Forelimb muscle (tissue), 1 donor: ENCODE measurements at regions not wholly inside any gene's neighbourhood (a gene's known extent, or its start where the extent isn't known, plus 50 kb on each side); places are given as distances from the start of the nearest gene placed in this dataset.

Experiments used
- DNase-seq: peaks from one replicate; pipeline ENCODE4 v3.0.0-alpha.2; 2013; ENCODE audit warnings: low read depth

DNA sequence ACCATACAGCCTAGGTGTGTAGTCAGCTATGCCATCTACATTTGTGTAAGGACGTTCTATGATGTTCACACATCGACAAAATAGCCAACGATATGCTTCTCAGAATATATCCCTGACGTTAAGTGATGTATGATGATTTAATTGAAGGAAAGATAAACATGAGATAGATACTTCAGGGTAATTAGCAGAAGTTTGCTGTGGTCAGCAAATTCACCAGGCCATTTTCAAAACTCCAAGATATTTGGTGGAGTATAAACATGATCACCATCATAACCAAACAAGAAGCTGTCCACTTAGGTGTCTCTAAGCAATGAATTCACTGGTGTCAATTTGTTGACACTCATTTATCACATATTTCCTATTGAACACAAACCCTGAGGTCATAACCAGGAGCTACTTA lies 885.6 kb upstream of the NR2F2 start:
- DNase-seq = no peak

DNA sequence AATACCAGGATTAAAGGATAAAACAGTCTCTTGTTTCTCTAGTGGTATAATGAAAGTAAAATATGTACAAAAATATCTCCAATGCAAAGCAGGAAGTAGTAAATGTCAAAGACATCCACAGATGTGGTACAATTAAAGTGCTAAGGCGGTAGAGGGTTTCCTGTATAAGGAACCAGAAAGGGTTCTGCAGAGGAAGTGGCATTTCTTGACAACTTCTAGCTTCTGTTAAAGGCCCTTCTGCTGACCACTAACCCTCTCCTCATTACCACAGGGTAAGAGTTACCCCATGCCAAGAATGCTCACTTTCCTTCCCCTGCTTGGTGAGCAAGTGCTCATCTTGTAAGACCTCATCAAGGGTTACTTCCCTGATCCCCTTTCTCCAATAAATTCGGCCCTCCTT lies 883.6 kb upstream of the NR2F2 start:
- DNase-seq = no peak

DNA sequence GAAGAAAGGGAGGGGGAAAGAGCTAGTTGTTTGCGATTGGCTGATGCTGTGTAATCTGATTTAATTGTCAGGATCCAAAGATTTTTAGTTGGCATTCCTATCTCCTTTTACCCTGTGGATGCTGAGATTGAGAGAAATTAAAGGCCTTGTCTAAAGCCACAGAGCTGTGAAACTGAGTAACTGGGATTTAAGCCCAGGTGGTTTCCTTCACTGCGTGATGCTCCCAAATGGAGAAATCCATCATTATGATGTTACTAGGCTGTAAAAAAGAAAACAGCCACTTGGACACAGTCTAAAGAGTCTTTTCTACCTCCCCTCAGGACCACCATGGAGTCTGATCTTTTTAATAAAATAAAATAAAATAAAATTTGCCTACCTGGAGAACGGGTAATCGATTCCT lies 883.0 kb upstream of the NR2F2 start:
- DNase-seq = no peak

DNA sequence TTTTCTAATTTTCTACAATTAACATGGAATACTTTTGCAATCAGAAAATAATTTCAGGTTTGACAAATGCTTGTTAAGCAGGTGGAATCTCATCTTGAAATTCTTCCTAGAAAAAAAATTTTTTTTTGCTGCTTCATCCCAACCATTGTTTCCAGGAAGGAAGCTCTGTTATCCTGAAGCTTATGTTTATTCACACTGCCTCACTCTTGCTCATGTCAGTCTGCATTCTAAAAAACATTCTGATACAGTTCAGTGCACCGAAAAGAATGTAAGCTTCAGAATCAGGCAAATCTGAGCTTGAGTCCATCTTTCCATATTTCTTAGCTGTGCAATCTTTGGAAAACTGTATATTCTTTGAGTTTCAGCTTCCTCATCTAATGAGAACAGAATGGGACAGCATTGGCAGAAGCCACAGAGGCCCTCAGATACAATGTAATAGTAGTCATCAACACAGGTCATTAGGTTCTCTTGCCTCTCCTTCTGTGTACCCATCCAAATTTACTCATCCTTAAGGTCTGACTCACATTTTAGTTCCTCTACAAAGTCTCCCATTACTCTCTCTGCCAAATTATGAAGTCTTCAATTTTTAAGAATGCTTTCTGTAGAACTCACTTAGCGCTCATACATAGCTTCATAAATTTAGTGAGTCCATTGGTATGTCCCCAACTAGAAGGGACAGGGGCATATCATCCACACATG lies 881.8 kb upstream of the NR2F2 start:
- no peak for DNase-seq

DNA sequence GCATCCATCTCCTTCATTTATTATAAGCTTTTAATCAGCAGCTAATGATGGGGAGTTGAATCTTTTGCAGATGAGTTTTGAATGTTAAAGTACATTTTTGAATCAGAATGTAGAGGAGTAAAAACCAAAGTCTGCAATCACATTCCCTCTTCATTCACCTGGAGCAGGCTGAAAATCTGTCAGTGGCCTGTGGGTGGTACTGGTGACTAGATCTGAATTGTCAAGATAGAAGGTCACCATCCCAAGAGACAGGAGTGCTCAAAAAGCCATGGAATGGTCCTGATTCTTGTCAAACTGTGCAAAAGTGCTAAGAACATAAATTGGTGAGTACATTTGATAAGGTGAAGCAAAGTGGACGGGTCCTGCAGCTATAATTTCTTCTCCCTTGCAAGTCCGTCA lies 881.3 kb upstream of the NR2F2 start:
- DNase-seq = no peak

DNA sequence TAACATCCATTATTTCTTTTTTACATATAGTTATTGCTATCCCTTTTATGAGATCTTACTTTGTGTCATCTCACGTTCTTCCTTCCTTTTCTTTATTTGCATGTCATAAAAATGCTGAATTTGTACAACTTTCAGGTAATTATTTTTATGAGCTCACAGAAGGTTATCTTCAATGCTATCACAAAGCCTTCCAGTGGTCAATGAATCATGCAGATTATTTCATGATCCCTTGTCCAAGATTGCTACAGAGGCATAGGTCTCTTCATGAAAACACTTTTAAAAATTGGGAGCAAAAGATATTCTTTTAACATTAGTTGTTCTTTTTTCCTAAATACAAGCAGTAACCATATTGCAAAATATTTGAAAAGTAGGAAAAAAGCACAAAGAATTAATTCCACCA lies 880.1 kb upstream of the NR2F2 start:
- no peak for DNase-seq

DNA sequence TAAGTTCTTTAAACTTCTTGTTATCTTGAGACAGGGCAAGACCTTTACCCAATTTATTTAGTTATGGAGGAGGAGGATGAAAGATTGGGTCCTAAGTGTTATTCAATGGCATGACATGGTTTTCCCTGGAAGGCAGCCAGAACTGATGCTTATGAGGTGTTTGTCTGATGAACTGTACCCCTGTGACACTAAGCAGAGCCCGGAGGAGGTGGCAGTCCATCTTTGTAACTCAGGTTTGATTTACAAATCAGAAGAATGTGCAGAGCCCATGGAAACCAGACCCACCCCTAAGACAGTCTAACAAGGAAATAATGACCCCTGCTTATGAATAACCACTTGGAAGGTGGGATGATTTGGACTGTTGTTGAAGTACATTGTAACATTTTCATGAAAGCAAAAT lies 878.6 kb upstream of the NR2F2 start:
- no peak for DNase-seq

DNA sequence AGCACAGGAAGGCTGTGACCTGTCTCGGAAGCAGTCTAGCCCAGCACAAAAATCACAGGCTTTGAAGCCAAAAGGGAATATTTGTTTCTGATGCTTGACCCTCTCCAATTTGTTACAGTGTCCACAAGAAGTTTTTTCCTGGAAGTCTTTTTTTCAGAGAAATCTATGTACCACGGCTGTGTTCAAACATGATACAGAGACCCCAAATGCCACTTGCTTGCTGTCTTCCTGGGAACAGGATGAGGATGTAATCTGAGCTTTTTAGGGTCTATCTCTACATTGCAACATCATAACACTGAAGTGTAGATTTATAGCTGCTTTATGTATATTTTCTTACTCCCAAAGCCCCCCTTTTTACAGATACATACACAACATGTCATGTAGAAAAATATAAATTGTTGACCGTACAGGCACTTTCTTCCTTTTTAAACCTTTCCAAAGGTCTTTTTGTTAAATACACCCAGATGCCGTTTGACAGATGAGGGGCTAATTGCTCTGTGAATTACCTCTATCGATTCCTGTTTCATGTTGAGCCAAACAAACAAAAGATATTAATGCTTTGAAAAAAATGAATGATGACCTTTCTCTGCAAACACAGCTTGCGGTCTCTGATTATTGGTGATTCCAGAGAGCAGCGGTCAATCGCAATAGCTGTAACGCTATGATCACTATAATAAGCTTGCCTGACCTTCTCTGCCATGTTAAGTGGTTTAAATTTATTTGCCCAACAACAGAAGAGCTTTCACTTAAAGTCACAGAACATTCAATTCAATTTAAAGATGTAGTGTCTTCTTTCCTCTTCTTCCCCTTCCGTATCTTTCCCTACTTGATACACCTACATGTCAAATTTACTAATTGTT lies 875.9 kb upstream of the NR2F2 start:
- DNase-seq = no peak

DNA sequence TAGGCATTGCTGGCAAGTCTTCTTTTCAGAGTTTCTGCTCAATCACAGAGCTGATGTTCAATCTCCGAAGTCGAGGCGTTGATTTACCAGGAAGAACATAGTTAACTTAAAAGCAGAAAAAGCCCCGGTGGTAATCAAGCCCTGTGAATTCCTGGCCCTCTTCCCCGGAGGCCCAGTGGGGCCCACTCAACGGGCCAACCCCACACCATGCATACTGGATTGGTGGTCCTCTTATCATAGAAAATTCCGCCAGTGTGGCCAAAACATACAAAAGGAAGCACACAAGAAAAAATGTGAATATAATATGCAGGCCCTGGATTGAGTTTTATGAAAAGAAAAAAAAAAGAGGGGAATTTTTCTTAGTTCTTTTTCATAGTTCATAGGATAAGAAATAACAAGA lies 873.0 kb upstream of the NR2F2 start:
- DNase-seq = no peak

DNA sequence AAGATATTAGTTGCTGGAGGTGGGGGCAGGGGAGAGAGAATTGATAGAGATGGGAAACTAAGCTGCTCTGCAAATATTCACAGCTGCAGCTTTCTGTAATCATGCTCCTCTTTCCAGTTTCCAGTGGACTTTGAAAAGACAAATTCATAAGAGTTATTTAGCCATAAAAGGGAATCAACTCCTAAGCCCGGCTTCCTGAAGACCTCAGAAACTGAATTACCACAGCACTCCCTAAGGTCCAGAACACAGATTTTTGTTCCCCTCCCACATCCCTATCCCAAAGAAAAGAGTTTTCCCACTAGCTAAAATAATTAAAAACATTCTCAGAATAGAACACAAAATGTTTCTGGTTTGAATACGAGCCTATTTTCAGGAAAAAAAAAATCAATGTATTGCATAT lies 871.8 kb upstream of the NR2F2 start:
- peak; percentile 40 for DNase-seq

DNA sequence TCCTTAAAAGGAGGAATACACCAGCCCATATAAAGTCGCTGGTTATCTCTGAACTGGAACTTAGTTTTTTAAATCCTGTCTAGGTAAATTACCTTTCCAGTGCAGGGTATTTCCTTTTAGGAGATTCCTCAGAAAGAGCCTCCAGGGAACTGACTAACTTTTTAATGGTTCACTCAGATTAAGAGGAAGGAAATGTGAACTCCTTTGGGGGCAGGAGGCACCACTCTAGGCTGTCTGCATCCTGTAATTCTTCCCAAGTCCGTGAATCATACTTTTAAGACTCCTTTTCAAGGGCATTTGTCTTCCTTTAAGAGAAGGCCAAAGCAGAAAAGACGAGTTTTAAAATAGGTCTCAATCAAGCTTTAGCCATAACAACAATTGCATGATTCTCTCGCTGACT lies 871.2 kb upstream of the NR2F2 start:
- DNase-seq = no peak

DNA sequence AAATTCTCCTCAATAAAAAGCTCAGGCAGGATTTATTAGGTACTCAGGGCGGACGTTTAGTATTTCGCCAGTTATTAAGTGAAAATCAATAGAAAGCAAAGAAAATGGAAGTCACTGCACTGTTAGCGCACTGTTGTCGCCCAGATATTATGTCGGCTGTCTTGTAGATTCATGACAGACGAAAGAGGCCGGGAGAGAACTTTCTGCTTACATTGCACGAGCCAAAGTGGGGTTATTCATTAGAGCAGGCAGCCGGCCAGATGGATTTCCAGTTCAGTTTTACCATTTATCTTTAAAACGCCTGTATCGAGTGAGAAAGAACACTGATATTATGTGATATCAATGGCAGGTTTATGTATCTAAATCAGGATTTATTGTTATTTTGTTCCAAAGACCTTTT lies 866.0 kb upstream of the NR2F2 start:
- DNase-seq = no peak

DNA sequence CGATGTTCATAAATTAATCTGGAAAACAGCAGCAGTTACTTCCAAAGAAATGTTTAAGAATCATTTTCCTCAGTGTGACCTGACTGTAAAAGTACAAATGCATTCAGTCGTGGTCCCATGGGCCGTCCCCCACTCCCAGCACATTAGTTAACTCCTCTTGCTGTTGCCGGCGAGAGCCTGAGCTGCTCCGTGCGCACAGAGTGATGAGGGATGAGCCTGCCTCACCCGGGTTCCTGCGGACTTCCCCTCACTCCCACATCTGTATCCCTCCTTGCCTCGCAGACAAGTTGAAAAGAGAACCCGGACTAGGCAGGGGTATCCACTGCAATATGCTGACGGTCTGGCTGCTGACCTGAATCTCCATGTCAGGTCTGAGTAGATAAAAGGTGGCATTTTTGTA lies 861.7 kb upstream of the NR2F2 start:
- DNase-seq = no peak

DNA sequence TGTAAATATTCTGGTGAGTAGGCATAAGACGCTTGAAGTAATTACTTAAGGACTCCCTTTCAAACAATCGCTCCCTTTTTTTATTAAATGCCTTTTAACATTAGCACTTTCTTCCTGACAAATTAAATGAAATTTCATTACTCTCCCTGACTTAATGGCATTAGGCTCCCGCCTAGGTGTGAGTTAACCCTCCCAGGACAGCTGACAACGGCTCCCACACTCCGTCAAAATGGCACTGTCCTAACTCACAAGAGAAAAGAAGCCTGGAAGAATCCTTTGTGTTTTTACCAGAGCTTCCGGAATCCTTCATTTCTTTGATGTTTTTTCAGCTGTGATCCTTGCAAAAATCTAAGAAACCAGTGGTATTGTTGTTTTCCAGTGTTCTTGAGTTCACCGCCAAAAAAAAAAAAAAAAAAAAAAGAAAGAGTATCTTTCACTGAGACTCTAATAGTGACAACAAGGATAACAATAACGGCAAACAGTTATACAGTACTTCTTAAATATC lies 861.0 kb upstream of the NR2F2 start:
- no peak for DNase-seq

DNA sequence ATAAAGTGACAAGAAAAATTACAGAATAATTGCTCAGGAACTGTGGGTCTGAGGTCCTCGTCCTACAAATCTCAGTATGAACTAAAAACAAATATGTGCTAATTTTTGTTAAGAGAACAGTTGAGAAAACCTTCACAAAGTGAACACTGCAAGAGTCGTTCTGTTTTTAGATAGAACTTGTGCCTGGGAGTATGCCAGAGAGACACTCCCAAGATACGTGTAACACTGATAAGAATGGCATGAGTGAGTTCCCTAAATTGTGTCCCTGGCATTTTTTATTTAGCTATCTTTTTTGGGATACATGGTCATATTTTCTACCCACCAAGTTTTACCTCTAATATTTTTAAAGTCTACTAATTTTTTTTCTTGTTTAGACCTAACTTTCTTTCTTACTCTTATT lies 860.0 kb upstream of the NR2F2 start:
- no peak for DNase-seq

DNA sequence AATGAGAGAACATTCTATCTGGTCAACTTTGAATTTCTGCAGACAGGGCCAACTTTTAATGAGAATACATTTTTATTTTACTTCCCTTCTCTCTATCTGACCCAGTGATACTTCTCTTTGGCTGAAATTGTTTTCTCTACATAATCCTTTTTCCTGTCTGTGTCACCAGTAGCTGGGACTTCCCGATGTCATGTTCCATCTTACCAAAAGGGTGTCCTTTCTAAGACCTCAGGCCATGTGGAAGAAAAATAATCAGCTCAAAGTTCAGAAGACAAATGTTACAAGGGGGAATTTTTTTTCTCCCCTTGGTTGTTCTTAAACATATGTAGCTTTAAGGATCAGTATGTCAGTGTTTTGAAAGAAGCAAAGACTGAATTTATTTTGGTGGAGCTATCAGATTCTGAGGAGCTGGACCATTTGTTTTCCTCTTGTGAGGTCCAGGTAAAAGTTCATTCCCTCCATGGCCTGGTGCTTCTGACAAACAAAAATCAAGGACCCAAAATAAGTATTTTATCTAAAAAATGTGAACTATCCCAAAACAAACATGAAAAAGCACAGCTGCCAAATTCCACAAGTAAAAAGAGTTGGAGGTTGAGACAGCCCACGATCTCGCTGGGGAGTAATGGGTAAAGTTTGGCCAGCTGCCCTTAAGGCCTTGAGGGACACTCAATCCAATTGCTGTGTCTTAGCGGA lies 859.4 kb upstream of the NR2F2 start:
- DNase-seq = no peak

DNA sequence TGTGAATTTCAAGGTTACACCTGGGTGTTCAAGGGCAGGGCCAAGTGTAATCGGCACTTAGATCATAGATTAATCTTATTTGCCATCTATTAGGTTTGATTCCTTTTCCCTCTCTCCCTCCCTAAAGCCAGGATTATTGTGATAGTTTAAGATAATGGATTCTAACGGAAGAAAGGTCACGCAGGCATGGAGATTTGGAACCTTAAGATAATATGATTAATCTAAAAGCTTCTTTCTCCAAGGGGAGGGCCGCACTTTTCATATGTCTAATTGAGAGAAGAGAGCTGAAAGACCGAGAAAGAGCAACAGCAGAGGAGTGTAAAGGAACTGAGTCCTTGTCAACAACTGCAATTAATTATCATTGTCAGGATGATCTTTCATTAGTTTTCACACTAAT lies 858.8 kb upstream of the NR2F2 start:
- no peak for DNase-seq

DNA sequence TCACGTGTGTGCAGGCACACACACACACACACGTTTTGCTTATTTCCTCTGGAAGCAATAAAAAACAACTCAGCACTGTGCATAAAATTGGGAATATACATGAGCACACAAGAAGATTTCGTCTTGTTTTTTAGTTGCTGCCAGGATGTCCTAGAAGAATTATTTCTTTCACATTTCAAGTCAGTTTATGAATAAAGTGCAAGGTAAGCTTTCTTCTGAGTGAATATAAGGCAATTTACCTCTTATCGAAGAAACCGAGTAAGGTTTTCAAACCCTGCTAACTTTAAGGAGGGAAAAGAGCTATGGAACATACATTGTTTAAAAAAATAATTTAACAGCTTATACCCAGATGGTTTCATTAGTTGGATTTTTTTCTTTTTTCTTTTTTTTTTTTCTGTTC lies 855.4 kb upstream of the NR2F2 start:
- no peak for DNase-seq

DNA sequence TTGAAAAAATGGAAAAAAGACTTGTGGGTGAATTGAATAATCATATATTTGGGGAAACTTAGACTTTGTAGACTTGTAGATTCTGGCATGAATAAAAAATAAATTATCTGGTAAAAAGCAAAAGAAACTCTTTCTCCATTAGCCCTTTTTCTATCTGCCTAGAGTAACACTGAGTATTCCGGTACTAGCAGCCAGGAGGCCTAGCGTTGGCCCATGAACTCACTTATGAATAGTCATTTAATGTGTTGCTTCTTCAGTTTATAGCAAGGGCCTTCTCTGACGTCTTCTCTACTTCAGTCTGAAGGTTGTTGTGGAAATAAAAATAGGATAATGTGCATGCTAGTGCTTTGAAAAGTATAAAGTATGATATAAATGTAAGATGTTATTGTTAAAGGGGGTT lies 851.2 kb upstream of the NR2F2 start:
- DNase-seq = no peak

DNA sequence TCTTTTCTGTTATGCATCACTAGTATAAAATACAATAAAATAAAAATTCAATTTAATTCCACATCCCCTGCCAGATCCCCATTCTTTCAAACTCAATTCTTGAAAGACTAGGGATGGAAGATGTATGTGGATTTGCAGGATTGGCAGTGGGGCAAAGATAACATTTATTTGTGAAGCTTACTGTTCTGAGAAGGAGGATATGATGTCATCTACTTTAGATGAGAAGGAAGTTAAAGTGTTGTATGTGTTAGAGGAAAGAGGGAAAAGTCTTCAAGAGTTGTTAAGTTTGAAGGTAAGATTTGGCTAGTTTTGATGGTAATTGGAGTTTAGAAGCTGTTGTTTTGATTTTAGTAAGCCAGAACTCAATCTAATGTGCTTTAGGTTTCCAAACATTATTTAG lies 845.1 kb upstream of the NR2F2 start:
- DNase-seq = no peak

DNA sequence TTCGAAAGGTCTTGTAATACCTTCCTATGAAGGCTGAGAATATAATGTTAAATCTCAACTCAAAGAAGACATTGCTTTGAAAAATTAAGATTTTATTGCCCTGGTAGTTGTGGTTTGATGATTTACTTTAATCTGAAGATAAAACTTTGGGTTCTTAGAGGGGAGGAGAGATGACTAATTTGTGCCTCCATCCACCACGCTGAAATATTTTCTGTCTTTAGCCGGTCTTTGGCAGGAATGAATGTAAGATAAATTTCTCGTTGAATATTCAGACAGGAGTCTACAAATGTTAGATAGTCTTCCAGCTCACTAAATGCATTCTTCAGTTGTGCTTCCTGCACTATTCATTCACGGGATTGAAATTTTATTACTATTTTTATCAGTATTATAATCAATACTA lies 844.3 kb upstream of the NR2F2 start:
- no peak for DNase-seq

DNA sequence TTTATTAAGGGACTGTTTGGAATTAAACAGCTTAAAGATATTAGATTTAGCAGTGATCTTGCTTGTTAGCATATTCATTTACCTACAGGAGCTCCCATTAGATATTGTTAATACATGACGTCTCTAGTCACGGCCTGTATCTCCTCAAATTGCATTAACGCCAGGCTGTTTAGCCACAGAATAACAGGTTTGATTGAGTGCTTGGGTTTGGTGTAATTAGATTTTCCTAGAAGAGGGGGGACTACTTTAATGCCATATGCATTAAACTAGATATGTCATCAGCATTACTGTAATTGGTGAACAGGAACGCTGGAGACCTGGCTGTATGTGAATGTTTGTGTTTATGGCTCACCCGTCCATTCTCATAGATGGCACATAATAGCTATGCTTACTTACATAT lies 841.4 kb upstream of the NR2F2 start:
- DNase-seq = no peak
